ENCODE measurements at regions not wholly inside any gene's neighbourhood (a gene's known extent, or its start where the extent isn't known, plus 50 kb on each side); places are given as distances from the start of the nearest gene placed in this dataset.
"Not testable (repeated sequence)": the region's sequence is repeated elsewhere in the genome, so short reads cannot be mapped to it uniquely, and the experiment has no call there.

DNA sequence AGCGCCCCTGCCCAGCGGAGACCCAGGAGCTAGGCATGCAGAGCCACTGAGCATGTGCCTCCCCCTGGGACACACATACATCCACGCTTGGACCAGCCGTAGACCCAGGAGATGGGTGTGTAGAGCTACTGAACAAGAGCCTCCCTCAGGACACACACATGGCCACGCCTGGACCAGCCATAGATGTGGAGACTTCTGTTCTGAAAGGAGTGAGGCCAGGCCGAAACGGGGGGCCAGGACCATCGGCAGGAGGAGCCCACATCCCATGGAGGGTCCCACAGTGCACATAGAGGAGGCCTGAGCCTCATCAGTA, 340.4 kb downstream of the TCERG1L start:
- no peaks in the 10 kb centered on the region for H3K36me3 ChIP-seq
- DNase-seq = no peak
- peaks cover 0 to 9% (median 0%) of the 10 kb centered on the region in 4 donors for H3K9me3 ChIP-seq
- H3K4me1 ChIP-seq = no peaks in the 10 kb centered on the region
- H3K27me3 ChIP-seq = no peaks in the 10 kb centered on the region
- no peak overlapping the region for H3K4me3 ChIP-seq
- no peak for TF ChIP-seq POLR2A (IDR thresholded peaks at IDR 0.05)
- H3K27ac ChIP-seq = no peak overlapping the region

DNA sequence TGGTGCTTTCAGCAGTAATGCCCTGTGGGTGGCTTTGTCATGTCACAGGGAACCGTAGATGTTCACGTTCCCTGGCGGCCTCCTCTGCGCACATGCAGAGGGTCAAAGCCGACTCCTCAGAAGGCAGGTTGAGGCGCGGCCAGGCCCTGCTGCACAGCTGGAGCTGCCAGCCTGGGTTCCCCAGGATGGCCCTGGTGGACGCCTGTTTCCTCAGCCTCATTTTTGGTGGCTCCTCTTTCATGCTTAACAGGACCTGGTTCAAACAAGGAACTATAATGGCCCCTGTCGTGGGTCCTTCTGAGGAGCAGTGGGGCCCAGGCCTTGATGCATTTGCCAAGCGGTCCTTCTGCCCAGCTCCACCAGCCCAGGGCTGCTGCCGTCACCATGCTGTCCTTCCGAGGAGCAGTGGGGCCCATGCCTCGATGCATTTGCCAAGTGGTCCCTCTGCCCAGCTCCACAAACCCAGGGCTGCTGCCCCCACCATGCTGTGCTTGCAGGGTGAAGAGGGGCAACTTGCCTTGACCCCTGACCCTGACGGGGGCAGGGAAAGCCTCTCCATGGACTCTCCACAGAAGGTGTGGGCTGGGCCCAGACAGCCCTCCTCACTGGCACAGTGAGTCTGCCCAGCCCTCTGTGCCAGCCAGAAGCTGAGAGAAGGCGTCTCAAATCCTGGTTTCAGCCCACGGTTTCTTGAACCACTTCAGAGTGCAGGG, 338.2 kb downstream of the TCERG1L start:
- H3K4me1 ChIP-seq = no peaks in the 10 kb centered on the region
- TF ChIP-seq, protein P1, sequence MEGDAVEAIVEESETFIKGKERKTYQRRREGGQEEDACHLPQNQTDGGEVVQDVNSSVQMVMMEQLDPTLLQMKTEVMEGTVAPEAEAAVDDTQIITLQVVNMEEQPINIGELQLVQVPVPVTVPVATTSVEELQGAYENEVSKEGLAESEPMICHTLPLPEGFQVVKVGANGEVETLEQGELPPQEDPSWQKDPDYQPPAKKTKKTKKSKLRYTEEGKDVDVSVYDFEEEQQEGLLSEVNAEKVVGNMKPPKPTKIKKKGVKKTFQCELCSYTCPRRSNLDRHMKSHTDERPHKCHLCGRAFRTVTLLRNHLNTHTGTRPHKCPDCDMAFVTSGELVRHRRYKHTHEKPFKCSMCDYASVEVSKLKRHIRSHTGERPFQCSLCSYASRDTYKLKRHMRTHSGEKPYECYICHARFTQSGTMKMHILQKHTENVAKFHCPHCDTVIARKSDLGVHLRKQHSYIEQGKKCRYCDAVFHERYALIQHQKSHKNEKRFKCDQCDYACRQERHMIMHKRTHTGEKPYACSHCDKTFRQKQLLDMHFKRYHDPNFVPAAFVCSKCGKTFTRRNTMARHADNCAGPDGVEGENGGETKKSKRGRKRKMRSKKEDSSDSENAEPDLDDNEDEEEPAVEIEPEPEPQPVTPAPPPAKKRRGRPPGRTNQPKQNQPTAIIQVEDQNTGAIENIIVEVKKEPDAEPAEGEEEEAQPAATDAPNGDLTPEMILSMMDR (IDR thresholded peaks at IDR 0.05) = no peak
- TF ChIP-seq POLR2A (IDR thresholded peaks at IDR 0.05) = no peak
- no peaks in the 10 kb centered on the region for H3K36me3 ChIP-seq
- H3K27ac ChIP-seq = no peak overlapping the region
- H3K27me3 ChIP-seq = no peaks in the 10 kb centered on the region
- peaks cover 0 to 9% (median 0%) of the 10 kb centered on the region in 4 donors for H3K9me3 ChIP-seq
- no peak for DNase-seq
- no peak overlapping the region for H3K4me3 ChIP-seq

DNA sequence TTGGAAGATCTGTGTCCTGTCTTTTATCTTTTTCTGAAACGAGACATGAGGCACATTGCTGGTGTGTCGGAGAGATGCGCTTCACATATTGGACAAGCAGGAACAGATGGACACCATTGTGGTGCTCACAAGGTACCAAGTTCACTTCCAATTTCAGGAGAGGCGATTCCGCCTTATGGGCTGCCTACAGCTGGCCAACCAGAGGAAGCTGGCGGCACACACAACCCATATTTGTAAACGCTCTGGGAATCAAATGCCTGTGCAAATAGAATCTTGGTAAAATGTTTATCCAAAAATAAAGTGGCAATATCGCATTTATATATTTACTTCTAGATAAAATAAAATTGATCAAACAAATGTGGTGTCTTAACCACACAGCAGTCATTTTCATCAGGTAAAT, 337.4 kb downstream of the TCERG1L start:
- TF ChIP-seq POLR2A (IDR thresholded peaks at IDR 0.05) = no peak
- H3K9me3 ChIP-seq = peaks cover 0 to 9% (median 0%) of the 10 kb centered on the region in 4 donors
- no peak for DNase-seq
- no peaks in the 10 kb centered on the region for H3K27me3 ChIP-seq
- no peaks in the 10 kb centered on the region for H3K4me1 ChIP-seq
- no peak overlapping the region for H3K4me3 ChIP-seq
- H3K27ac ChIP-seq = no peak overlapping the region
- H3K36me3 ChIP-seq = no peaks in the 10 kb centered on the region

DNA sequence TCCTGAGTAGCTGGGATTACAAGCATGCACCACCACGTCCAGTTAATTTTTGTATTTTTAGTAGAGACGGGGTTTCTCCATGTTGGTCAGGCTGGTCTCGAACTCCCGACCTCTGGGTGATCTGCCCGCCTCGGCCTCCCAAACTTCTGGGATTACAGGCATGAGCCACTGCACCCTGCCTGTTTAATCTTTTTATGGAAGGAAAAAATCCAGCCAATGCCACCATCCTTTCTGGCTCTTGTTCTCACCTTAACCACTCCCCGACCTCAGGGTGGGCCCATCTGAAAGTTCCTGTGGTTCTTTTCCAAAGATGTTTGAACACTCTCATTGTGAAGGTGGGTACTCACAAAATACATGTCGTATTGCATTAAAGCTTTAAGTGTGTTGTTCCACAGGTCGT, 336.2 kb downstream of the TCERG1L start:
- H3K27ac ChIP-seq, H3K9me3 ChIP-seq, H3K27me3 ChIP-seq, H3K4me3 ChIP-seq, H3K36me3 ChIP-seq, H3K4me1 ChIP-seq, DNase-seq: not testable (repeated sequence)

DNA sequence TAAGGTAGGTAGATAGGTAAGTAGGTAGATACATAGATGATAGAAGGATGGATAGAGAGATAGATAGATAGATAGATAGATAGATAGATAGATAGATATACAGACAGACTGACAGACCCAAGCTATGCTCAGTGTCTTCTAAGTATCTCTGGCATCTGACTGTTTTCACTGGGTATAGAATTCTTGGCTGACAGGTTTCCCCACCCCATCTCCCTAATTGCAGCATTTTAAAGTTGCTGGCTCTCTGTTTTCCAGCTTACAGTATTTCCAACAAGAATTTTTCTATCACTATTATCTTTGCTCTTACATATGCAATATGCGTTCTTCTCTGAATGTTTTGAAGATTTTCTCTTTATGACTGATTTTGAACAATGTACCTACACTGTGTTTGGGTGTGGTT, 328.7 kb downstream of the TCERG1L start:
- Histone ChIP-seq H3K9me3 (no peaks in the 10 kb centered on the region), H3K27ac (no peak overlapping the region), H3K4me3 (no peak overlapping the region), H3K36me3 (no peaks in the 10 kb centered on the region), H3K4me1 (no peaks in the 10 kb centered on the region), H3K27me3 (no peaks in the 10 kb centered on the region)
- DNase-seq = no peak
- TF ChIP-seq, protein P1 (IDR thresholded peaks at IDR 0.05) = no peak
- no peak for TF ChIP-seq POLR2A (IDR thresholded peaks at IDR 0.05)

DNA sequence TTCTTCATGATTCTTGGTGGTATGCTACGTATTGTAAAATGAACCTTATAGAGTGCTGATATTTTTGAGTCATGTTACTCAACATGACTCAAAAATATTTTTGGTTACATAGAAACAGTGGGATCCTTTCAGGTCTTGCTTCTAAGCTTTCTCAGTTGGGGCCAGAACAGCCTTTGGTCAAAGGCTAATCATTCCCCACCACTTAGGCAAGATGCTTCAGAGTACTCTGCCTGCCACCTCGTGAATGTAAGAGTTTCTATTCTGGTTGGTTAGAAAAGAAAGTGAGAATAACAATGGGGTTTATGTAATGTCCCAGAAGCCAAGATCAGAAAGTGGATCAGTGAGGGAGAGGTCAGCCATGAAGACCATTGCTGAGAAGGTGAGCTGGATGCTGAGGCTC, 327.8 kb downstream of the TCERG1L start:
- TF ChIP-seq POLR2A (IDR thresholded peaks at IDR 0.05) = no peak
- Histone ChIP-seq H3K27me3 (no peaks in the 10 kb centered on the region), H3K27ac (no peak overlapping the region), H3K36me3 (no peaks in the 10 kb centered on the region), H3K4me1 (no peaks in the 10 kb centered on the region), H3K9me3 (no peaks in the 10 kb centered on the region), H3K4me3 (no peak overlapping the region)
- DNase-seq = no peak

DNA sequence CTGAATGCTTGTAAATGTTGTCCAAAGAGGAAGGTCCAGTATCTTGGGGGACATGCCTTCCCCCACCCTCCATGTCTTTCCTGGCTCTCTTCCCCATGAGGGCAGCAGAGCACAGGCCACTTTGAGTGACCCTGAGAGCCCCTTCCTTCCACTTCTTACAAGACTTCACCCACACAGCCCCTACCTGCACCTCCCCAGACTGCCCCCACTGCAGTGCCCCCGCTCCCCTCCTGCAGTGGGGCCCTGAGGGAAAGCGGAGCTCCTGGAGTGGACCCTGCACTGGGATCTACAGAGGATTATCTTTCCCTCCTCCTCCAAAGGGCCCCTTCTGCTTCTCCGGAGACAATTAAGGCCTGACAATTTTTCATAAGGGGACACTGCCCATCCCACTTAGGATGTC, 326.8 kb downstream of the TCERG1L start:
- no peak overlapping the region for H3K4me3 ChIP-seq
- no peaks in the 10 kb centered on the region for H3K36me3 ChIP-seq
- no peak overlapping the region for H3K27ac ChIP-seq
- H3K4me1 ChIP-seq = no peaks in the 10 kb centered on the region
- no peak for DNase-seq
- no peaks in the 10 kb centered on the region for H3K27me3 ChIP-seq
- TF ChIP-seq, protein P1 (IDR thresholded peaks at IDR 0.05) = no peak
- no peak for TF ChIP-seq POLR2A (IDR thresholded peaks at IDR 0.05)
- no peaks in the 10 kb centered on the region for H3K9me3 ChIP-seq

DNA sequence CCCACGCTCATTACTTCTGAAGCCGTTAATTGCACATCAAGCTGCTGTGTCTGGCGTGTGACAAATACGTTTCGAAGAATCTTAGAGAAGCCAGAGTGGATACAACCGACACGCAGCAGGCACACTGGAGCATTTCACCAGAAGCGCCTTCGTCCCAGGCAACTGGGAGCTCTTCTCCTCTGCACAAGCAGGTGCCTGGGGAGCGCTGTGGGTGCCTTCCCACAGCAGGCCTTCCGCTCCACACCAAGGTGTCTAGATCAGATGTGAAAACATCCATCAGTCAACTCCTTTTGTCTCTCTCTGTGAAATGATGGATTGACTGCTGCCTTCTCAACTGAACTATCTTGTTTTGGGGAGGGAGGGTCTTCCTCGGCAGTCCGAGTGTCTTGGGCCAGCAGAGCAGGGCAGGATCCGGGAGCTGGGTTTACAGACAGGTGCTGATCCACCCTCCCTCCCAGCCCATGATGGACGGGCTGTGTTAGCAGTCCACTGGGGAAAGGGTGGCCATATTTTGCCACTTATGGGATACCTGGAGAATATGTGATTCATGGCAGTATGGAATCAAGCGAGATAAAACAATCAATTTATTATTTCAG, 326.3 kb downstream of the TCERG1L start:
- Histone ChIP-seq H3K4me1 (no peaks in the 10 kb centered on the region), H3K27me3 (no peaks in the 10 kb centered on the region), H3K4me3 (no peak overlapping the region), H3K27ac (no peak overlapping the region), H3K9me3 (no peaks in the 10 kb centered on the region), H3K36me3 (no peaks in the 10 kb centered on the region)
- no peak for DNase-seq
- TF ChIP-seq, protein P1 (IDR thresholded peaks at IDR 0.05) = no peak
- TF ChIP-seq POLR2A (IDR thresholded peaks at IDR 0.05) = no peak

All from Peyer's patch (tissue), 4 donors.